ENCODE measurements at regions not wholly inside any gene's neighbourhood (a gene's known extent, or its start where the extent isn't known, plus 50 kb on each side); places are given as distances from the start of the nearest gene placed in this dataset.
"Not testable (repeated sequence)": the region's sequence is repeated elsewhere in the genome, so short reads cannot be mapped to it uniquely, and the experiment has no call there.

DNA sequence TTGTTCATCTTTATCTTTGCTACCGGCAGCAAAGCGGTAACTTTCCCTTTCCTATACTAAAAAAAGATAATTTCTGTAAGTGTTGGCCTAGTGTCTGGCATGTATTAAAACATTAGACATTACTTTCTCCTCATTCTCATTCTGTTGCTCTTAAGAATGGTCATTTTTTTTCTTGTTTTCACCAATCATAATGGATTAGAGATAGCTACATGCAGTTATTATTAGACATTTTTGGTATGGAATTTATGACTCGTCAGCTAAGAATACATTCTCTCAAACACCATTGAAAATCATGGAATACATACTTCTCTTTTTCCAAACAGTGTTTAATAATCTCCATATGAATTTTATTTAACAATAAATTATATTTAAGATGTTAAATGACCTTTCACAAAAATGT lies 1154.6 kb downstream of the BRINP3 start:
- H3K27me3 ChIP-seq (ENCODE audit: insufficient read depth, low read depth, low read length), result no peaks in the 10 kb centered on the region
- no peaks in the 10 kb centered on the region for H3F3A ChIP-seq (ENCODE audit: insufficient read depth, low read length, poor library complexity, severe bottlenecking)
- H3K4me2 ChIP-seq (ENCODE audit: low read length), result no peak overlapping the region
- no peak overlapping the region for H2AFZ ChIP-seq (ENCODE audit: low read depth, low read length)
- H4K20me1 ChIP-seq (ENCODE audit: insufficient read depth), result no peaks in the 10 kb centered on the region
- H3K9me3 ChIP-seq (ENCODE audit: low read length), result no peaks in the 10 kb centered on the region
- H3K36me3 ChIP-seq (ENCODE audit: insufficient read depth, low read length), result no peaks in the 10 kb centered on the region
- no peaks in the 10 kb centered on the region for H3K9me2 ChIP-seq (ENCODE audit: insufficient read depth, low read length)
- H3K79me2 ChIP-seq (replicated peaks; ENCODE audit: insufficient read depth, low read length), result no peaks in the 10 kb centered on the region
- TF ChIP-seq, protein P1, sequence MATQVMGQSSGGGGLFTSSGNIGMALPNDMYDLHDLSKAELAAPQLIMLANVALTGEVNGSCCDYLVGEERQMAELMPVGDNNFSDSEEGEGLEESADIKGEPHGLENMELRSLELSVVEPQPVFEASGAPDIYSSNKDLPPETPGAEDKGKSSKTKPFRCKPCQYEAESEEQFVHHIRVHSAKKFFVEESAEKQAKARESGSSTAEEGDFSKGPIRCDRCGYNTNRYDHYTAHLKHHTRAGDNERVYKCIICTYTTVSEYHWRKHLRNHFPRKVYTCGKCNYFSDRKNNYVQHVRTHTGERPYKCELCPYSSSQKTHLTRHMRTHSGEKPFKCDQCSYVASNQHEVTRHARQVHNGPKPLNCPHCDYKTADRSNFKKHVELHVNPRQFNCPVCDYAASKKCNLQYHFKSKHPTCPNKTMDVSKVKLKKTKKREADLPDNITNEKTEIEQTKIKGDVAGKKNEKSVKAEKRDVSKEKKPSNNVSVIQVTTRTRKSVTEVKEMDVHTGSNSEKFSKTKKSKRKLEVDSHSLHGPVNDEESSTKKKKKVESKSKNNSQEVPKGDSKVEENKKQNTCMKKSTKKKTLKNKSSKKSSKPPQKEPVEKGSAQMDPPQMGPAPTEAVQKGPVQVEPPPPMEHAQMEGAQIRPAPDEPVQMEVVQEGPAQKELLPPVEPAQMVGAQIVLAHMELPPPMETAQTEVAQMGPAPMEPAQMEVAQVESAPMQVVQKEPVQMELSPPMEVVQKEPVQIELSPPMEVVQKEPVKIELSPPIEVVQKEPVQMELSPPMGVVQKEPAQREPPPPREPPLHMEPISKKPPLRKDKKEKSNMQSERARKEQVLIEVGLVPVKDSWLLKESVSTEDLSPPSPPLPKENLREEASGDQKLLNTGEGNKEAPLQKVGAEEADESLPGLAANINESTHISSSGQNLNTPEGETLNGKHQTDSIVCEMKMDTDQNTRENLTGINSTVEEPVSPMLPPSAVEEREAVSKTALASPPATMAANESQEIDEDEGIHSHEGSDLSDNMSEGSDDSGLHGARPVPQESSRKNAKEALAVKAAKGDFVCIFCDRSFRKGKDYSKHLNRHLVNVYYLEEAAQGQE (IDR thresholded peaks at IDR 0.05; ENCODE audit: borderline replicate concordance), result no peak
- TF ChIP-seq MXI1 (conservative IDR thresholded peaks at IDR 0.05; ENCODE audit: poor library complexity, severe bottlenecking) (no peak), EZH2 (IDR thresholded peaks at IDR 0.05; ENCODE audit: borderline replicate concordance, insufficient read depth, low read length, poor library complexity, severe bottlenecking) (no peak), POLR2AphosphoS5 (IDR thresholded peaks at IDR 0.05) (no peak), RAD21 (conservative IDR thresholded peaks at IDR 0.05) (no peak), SMC3 (conservative IDR thresholded peaks at IDR 0.05; ENCODE audit: poor library complexity) (no peak), TAF1 (IDR thresholded peaks at IDR 0.05; ENCODE audit: low read depth) (no peak), EP300 (conservative IDR thresholded peaks at IDR 0.05; ENCODE audit: poor library complexity, severe bottlenecking) (no peak)
- TF ChIP-seq, protein P2, sequence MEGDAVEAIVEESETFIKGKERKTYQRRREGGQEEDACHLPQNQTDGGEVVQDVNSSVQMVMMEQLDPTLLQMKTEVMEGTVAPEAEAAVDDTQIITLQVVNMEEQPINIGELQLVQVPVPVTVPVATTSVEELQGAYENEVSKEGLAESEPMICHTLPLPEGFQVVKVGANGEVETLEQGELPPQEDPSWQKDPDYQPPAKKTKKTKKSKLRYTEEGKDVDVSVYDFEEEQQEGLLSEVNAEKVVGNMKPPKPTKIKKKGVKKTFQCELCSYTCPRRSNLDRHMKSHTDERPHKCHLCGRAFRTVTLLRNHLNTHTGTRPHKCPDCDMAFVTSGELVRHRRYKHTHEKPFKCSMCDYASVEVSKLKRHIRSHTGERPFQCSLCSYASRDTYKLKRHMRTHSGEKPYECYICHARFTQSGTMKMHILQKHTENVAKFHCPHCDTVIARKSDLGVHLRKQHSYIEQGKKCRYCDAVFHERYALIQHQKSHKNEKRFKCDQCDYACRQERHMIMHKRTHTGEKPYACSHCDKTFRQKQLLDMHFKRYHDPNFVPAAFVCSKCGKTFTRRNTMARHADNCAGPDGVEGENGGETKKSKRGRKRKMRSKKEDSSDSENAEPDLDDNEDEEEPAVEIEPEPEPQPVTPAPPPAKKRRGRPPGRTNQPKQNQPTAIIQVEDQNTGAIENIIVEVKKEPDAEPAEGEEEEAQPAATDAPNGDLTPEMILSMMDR (IDR thresholded peaks at IDR 0.05; ENCODE audit: poor library complexity, severe bottlenecking), result no peak
- H3K9ac ChIP-seq (ENCODE audit: low read length), result no peak overlapping the region
- H3K27ac ChIP-seq (ENCODE audit: low read length), result no peak overlapping the region
- no peak overlapping the region for H3K4me3 ChIP-seq (ENCODE audit: low read length)

DNA sequence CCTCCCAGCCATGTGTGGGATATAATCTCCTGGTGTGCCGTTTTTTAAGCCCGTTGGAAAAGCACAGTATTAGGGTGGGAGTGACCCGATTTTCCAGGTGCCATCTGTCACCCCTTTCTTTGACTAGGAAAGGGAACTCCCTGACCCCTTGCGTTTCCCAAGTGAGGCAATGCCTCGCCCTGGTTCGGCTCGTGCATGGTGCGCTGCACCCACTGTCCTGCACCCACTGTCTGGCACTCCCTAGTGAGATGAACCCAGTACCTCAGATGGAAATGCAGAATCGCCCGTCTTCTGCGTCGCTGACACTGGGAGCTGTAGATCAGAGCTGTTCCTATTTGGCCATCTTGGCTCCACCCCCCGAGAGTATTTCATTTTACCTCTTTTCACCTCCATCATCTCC lies 1146.6 kb downstream of the BRINP3 start:
- H4K20me1 ChIP-seq (ENCODE audit: insufficient read depth); H3K9me3 ChIP-seq (ENCODE audit: low read length); H2AFZ ChIP-seq (ENCODE audit: low read depth, low read length); H3K9ac ChIP-seq (ENCODE audit: low read length); H3K36me3 ChIP-seq (ENCODE audit: insufficient read depth, low read length); H3K4me2 ChIP-seq (ENCODE audit: low read length); H3K27me3 ChIP-seq (ENCODE audit: insufficient read depth, low read depth, low read length); H3F3A ChIP-seq (ENCODE audit: insufficient read depth, low read length, poor library complexity, severe bottlenecking); H3K9me2 ChIP-seq (ENCODE audit: insufficient read depth, low read length); H3K79me2 ChIP-seq (replicated peaks; ENCODE audit: insufficient read depth, low read length); H3K27ac ChIP-seq (ENCODE audit: low read length); H3K4me3 ChIP-seq (ENCODE audit: low read length): not testable (repeated sequence)
